Heart right ventricle (tissue), 16 donors: ENCODE measurements at regions not wholly inside any gene's neighbourhood (a gene's known extent, or its start where the extent isn't known, plus 50 kb on each side); places are given as distances from the start of the nearest gene placed in this dataset.

Experiments
- ATAC-seq, 8 donors: fragments of 200-7000 bp; cut with Tn5 transposase; one replicate each; pipeline ENCODE4 v1.9.1; 2020; ENCODE audit warnings: mild to moderate bottlenecking in 8 of 8, moderate library complexity in 8 of 8, moderate number of reproducible peaks in 1 of 8
- DNase-seq, 2 donors: peaks; one replicate each; pipeline ENCODE4 v3.0.0-alpha.2; 2020
- H3K27ac ChIP-seq, 10 donors: fragments of 200-600 bp; sonication (generic) in 2 of 10; one replicate each; pipeline versions ENCODE4 v1.5.0 to v1.8.0; 2020 to 2022; ENCODE audit warnings: mild to moderate bottlenecking in 3 of 10
- H3K27me3 ChIP-seq, 7 donors: fragments of 200-600 bp; one replicate each; pipeline ENCODE4 v1.8.0; 2021 to 2022; ENCODE audit warnings: mild to moderate bottlenecking in 2 of 7
- H3K36me3 ChIP-seq, 9 donors: fragments of 200-600 bp; sonication (generic) in 1 of 9; one replicate each; pipeline versions ENCODE4 v1.5.0 to v1.8.0; 2020 to 2022; ENCODE audit warnings: mild to moderate bottlenecking in 2 of 9
- H3K4me1 ChIP-seq, 9 donors: fragments of 200-600 bp; sonication (generic) in 1 of 9; one replicate each; pipeline versions ENCODE4 v1.5.0 to v1.8.0; 2020 to 2022; ENCODE audit warnings: mild to moderate bottlenecking in 4 of 9
- H3K4me3 ChIP-seq, 10 donors: fragments of 200-600 bp; sonication (generic) in 2 of 10; one replicate each; pipeline versions ENCODE4 v1.5.0 to v1.8.0; 2020 to 2022; ENCODE audit warnings: mild to moderate bottlenecking in 7 of 10, moderate library complexity in 2 of 10
- H3K9me3 ChIP-seq, 11 donors: fragments of 200-600 bp in 10 of 11; sonication (generic) in 2 of 11; one replicate each; pipeline versions ENCODE4 v1.5.0 to v1.8.0; 2013 to 2022; ENCODE audit warnings: mild to moderate bottlenecking in 2 of 11, control low read depth in 1 of 11, moderate library complexity in 1 of 11
- CTCF ChIP-seq, 9 donors: fragments of 200-600 bp; sonication (generic) in 2 of 9; IDR thresholded peaks; one replicate each; pipeline versions ENCODE4 v1.5.0 to v1.8.0; 2021 to 2022; ENCODE audit warnings: antibody characterized with exemption in 9 of 9, mild to moderate bottlenecking in 5 of 9, moderate library complexity in 1 of 9
- WGBS, 2 donors: extraction: QIAGEN DNeasy Blood & Tissue Kit; methylation state at CpG; one replicate each; pipeline ENCODE4 v1.1.7; 2013; ENCODE audit warnings: inconsistent platforms in 1 of 2; 5-methylcytosine and 5-hydroxymethylcytosine counted together
- intact Hi-C, 10 donors: fragments of 100-400 bp; cut with DNase I; formaldehyde crosslinking; loops; one replicate each; pipeline versions ENCODE4 v1.11.1 to v1.14.2; 2022
- donor health status: Arrhythmogenic right ventricular cardiomyopathy.
- donor health status: ischemic (EF 13 %, LVEDD 7.1; RV severe dilation, severe dysfunction).
- donor health status: healthy with polysubstance abuse.
- donor health status: DM: no; HTN: yes; CAD: no.
- donor health status: DM: no; HTN: no; CAD: no.
- donor health status: ischemic (EF 25% LVEDD 6.9; RV normal size, moderate dysfunction).
- donor health status: ischemic (EF 25% LVEDD 5.7; RV mildly dilated, moderate dysfunction).
- donor health status: healthy.
- donor health status: DM: yes; HTN: yes; CAD: no.
- donor health status: Ischemic cardiomyopathy.
- donor health status: ischemic (EF 35%, LVEDD 5.7; RV mildly dilated, moderate dysfunction).
- donor health status: nonischemic (EF 11% LVEDD 7.7; RV severe dilation, severe dysfunction).
- donor health status: DM: yes; HTN: yes; CAD: no.
- donor health status: PGD.
- donor health status: ischemic (EF 29% LVEDD 5.4; RV normal size, mild dysfunction).
- donor health status: nonischemic (EF 23%, LVEDD 6.1; RV moderate dilation, normal function).

DNA sequence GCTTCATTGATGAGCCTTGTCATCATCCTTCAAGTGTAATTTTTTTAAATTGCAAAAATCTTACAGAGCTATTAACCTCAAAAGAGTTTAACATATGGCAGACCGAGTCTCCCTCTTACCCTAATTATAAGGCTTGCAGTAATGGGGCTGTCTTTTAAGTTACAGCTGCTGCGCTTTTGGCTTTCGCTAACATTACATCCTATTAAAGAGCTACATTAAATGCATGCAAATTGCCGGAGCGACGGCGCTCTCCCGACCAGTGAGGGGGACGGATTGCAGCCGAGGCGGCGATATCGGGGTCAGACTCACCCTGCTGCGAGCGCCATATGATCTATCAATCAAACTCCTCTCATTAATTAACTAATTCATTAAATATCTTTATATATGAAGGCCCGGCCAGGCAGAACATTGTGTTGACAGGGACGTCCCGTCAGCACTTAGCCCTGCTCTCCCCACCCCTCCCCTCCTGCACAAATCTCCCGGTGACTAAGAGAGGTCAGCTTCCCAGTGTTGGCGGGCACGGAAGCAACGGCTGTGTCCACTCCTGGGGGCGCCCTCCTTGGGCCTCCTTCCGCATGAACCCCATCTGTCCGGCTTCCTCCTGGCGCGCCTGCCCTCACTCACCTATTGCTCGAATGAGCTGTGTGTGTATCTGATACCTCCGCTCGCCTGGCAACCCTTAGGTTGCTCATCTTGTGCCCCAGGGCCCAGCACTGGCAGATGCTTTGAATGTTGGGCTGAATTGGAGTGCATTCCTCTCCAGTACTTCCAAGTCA lies 156.0 kb upstream of the CADM1 start:
- no peak for TF ChIP-seq CTCF (IDR thresholded peaks at IDR 0.05)
- 34 to 37% methylated on average over 30 of the region's 30 CpGs for WGBS, 2 donors
- peaks cover 3 to 26% (median 9%) of the 10 kb centered on the region in 9 donors for H3K4me1 ChIP-seq
- H3K36me3 ChIP-seq: no peaks in the 10 kb centered on the region
- peak overlapping the region in 9 of 10 donors; percentile 40 to 59 (median 53) for H3K4me3 ChIP-seq
- DNase-seq (no peak), ATAC-seq (peak in 5 of 8 donors; percentile 29 to 63 (median 38))
- intact Hi-C loops: no loop called here
- peaks cover 0 to 73% (median 15%) of the 10 kb centered on the region in 7 donors for H3K27me3 ChIP-seq
- no peaks in the 10 kb centered on the region for H3K9me3 ChIP-seq
- peak overlapping the region in 2 of 10 donors; percentile 57 for H3K27ac ChIP-seq

DNA sequence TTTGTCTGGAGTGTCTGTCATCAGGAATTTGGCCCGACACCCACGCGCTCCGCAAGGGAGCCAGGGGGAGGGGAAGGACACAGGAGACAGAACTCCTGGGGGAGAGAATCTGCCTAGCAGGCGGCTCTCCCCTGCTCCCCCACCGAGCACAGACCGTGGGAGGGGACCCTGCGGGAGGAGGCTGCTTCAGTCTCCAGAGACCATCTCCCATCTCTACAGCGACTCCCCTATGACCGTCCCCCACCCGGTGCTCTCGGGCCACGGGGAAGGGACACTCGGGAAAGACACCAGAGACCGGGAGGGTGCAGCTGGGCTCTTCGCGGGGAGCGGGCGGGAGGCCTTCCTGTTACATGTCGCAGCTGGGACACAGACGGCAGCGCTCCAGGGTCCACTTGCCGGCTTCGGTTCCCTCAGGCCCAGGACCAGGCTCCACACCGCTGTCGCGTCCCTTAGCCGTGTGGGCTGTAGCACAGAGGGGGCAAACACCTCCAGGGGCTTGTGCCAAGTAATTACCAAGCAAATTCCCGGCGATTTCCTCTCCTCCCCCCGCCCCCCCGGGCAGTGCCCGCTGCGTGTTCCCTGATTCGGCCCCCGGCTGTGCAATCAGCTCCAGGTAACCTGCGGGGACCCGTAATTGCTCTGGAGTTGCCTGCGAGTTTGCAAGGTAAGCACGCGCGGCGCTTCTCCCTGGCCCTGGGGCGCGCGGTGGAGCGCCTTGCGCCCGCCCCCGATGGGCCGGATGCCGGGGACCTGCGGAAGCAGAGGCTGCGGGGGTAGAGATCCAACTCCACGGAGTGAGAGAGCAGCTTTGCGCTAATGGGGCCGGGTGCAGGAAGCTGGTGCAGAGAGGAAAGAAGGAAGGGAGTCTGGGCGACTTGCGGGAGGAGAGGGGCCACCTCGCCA lies 155.1 kb upstream of the CADM1 start:
- intact Hi-C loops: no loop called here
- peak overlapping the region; percentile 35 to 59 (median 50) for H3K4me3 ChIP-seq
- no peaks in the 10 kb centered on the region for H3K36me3 ChIP-seq
- 3 to 7% methylated on average over 60 of the region's 60 CpGs for WGBS, 2 donors
- peaks cover 3 to 23% (median 9%) of the 10 kb centered on the region in 9 donors for H3K4me1 ChIP-seq
- H3K9me3 ChIP-seq: no peaks in the 10 kb centered on the region
- H3K27ac ChIP-seq: peak overlapping the region in 6 of 10 donors; percentile 7 to 57 (median 49)
- peaks cover 0 to 81% (median 15%) of the 10 kb centered on the region in 7 donors for H3K27me3 ChIP-seq
- ATAC-seq: peak; percentile 71 to 89 (median 84)
- TF ChIP-seq CTCF (IDR thresholded peaks at IDR 0.05): no peak
- DNase-seq: peak; percentile 35 to 41

DNA sequence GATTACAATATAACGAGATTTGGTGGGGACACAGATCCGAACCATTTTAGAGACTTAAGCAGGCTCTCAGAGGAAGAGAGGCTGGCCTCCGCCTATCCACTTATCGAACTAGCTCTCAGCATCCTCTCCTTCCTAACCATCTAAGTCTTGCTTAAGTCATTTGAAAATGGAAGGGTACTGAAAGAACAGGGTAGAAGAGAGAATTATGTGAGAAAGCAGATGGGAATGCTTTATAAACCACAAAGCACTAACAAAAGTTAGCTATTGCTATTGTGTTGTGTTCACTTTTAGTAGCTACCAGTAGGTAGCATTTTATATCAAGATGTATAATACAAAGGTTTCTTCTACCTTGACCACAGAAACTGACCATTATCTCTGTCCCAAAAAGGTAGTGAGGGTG lies 153.4 kb upstream of the CADM1 start:
- WGBS, 2 donors: 95 to 97% methylated on average over 4 of the region's 4 CpGs
- intact Hi-C loops: no loop called here
- Histone ChIP-seq H3K9me3 (no peaks in the 10 kb centered on the region), H3K36me3 (no peaks in the 10 kb centered on the region), H3K4me1 (peaks cover 3 to 22% (median 9%) of the 10 kb centered on the region in 9 donors), H3K27ac (no peak overlapping the region), H3K27me3 (peaks cover 0 to 82% (median 15%) of the 10 kb centered on the region in 7 donors), H3K4me3 (no peak overlapping the region)
- no peak for TF ChIP-seq CTCF (IDR thresholded peaks at IDR 0.05)
- DNase-seq (no peak), ATAC-seq (no peak)

- Histone ChIP-seq H3K27ac (no peak overlapping the region), H3K27me3 (peaks cover 0 to 73% (median 15%) of the 10 kb centered on the region in 7 donors), H3K4me1 (peaks cover 3 to 22% (median 9%) of the 10 kb centered on the region in 9 donors), H3K9me3 (no peaks in the 10 kb centered on the region), H3K36me3 (no peaks in the 10 kb centered on the region), H3K4me3 (no peak overlapping the region)
- ATAC-seq: no peak
- intact Hi-C loops: no loop called here
- no peak for TF ChIP-seq CTCF (IDR thresholded peaks at IDR 0.05)
- WGBS, 2 donors: 78% methylated on average over 6 of the region's 6 CpGs
- DNase-seq: no peak
Measured at GRCh38 chr11:115656669-115657068, 152.5 kb upstream of the CADM1 start.
